SK-N-SH (cell line): ENCODE measurements at regions not wholly inside any gene's neighbourhood (a gene's known extent, or its start where the extent isn't known, plus 50 kb on each side); places are given as distances from the start of the nearest gene placed in this dataset.

Experiments used
- CHD2 ChIP-seq: fragments of 150-350 bp; IDR thresholded peaks from 2 replicates; pipeline ENCODE4 v1.6.1; 2018; ENCODE audit warnings: low read length; ENCODE audit not compliant: partially characterized antibody
- CTCF ChIP-seq: fragments of 200-600 bp; sonication (generic); IDR thresholded peaks from 2 replicates; pipeline ENCODE4 v1.6.1; 2017; ENCODE audit warnings: antibody characterized with exemption, mild to moderate bottlenecking, moderate library complexity
- ELF1 ChIP-seq: IDR thresholded peaks from 2 replicates; pipeline ENCODE4 v1.4.0; 2012
- EZH2phosphoT487 ChIP-seq: fragments of 200-600 bp; sonication (generic); IDR thresholded peaks from 2 replicates; pipeline ENCODE4 v1.6.1; 2017; ENCODE audit warnings: low read depth, mixed run types, mild to moderate bottlenecking, antibody characterized with exemption, moderate library complexity, borderline replicate concordance
- MXI1 ChIP-seq: IDR thresholded peaks from 2 replicates; pipeline ENCODE4 v1.6.1; 2012; ENCODE audit warnings: mild to moderate bottlenecking, low read depth, low read length, improper control_type of control experiment
- POLR2AphosphoS5 ChIP-seq: IDR thresholded peaks from 2 replicates; pipeline ENCODE4 v1.6.1; 2012; ENCODE audit warnings: low read depth, low read length
- RCOR1 ChIP-seq: fragments of 150-350 bp; IDR thresholded peaks from 2 replicates; pipeline ENCODE4 v1.6.1; 2017; ENCODE audit warnings: antibody characterized with exemption, low read length
- RXRA ChIP-seq: IDR thresholded peaks from 2 replicates; pipeline ENCODE4 v1.4.0; 2012; ENCODE audit warnings: low read depth, mild to moderate bottlenecking, borderline replicate concordance
- SMC3 ChIP-seq: IDR thresholded peaks from 2 replicates; pipeline ENCODE4 v1.6.1; 2012; ENCODE audit warnings: low read depth, low read length, improper control_type of control experiment
- YY1 ChIP-seq: IDR thresholded peaks from 2 replicates; pipeline ENCODE4 v1.4.0; 2012; ENCODE audit warnings: low read depth, mild to moderate bottlenecking
- TF ChIP-seq, protein P1 (sequence below): IDR thresholded peaks from 2 replicates; pipeline ENCODE4; 2012
- TF ChIP-seq, protein P2 (sequence below): IDR thresholded peaks from 2 replicates; pipeline ENCODE4 v1.4.0; 2012; ENCODE audit warnings: low read depth, borderline replicate concordance

GRCh38 chr12:89846473-89847055 lies 137.9 kb upstream of the ATP2B1 start:
- TF ChIP-seq CTCF (no peak), CHD2 (no peak), POLR2AphosphoS5 (no peak), SMC3 (no peak), EZH2phosphoT487 (no peak), MXI1 (no peak), YY1 (no peak), RCOR1 (no peak), ELF1 (no peak), RXRA (no peak)
- TF ChIP-seq, protein P1, sequence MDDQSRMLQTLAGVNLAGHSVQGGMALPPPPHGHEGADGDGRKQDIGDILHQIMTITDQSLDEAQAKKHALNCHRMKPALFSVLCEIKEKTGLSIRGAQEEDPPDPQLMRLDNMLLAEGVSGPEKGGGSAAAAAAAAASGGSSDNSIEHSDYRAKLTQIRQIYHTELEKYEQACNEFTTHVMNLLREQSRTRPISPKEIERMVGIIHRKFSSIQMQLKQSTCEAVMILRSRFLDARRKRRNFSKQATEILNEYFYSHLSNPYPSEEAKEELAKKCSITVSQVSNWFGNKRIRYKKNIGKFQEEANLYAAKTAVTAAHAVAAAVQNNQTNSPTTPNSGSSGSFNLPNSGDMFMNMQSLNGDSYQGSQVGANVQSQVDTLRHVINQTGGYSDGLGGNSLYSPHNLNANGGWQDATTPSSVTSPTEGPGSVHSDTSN: no peak
- TF ChIP-seq, protein P2, sequence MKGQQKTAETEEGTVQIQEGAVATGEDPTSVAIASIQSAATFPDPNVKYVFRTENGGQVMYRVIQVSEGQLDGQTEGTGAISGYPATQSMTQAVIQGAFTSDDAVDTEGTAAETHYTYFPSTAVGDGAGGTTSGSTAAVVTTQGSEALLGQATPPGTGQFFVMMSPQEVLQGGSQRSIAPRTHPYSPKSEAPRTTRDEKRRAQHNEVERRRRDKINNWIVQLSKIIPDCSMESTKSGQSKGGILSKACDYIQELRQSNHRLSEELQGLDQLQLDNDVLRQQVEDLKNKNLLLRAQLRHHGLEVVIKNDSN: no peak
